ELR (cell line): ENCODE measurements at regions not wholly inside any gene's neighbourhood (a gene's known extent, or its start where the extent isn't known, plus 50 kb on each side); places are given as distances from the start of the nearest gene placed in this dataset.
A peak's percentile ranks its signal among the peaks of the same experiment; 100 is the strongest.

ENCODE experiments used
- DNase-seq: peaks from one replicate; pipeline ENCODE4 v3.0.0-alpha.2; 2015; ENCODE audit warnings: low read depth

- no peak for DNase-seq
These were observed 205.6 kb downstream of the MDFIC start for GRCh38 chr7:115127399-115128021.

GRCh38 chr7:115125750-115126149 is 203.9 kb downstream of the MDFIC start:
- DNase-seq: no peak

- DNase-seq: no peak
These were observed 203.4 kb downstream of the MDFIC start for GRCh38 chr7:115125312-115125711.

- no peak for DNase-seq
These were observed 202.6 kb downstream of the MDFIC start for GRCh38 chr7:115124409-115124939.

- DNase-seq: no peak
These were observed 201.5 kb downstream of the MDFIC start for GRCh38 chr7:115123441-115123840.

GRCh38 chr7:115122388-115122787 is 200.5 kb downstream of the MDFIC start:
- DNase-seq: no peak

- no peak for DNase-seq
These were observed 195.9 kb downstream of the MDFIC start for GRCh38 chr7:115117748-115118147.

- no peak for DNase-seq
These were observed 195.2 kb downstream of the MDFIC start for GRCh38 chr7:115116773-115117715.

GRCh38 chr7:115113776-115114175 is 191.9 kb downstream of the MDFIC start:
- no peak for DNase-seq

GRCh38 chr7:115113131-115113530 is 191.2 kb downstream of the MDFIC start:
- DNase-seq: no peak

- no peak for DNase-seq
These were observed 188.6 kb downstream of the MDFIC start for GRCh38 chr7:115110523-115110922.

- DNase-seq: no peak
These were observed 184.4 kb downstream of the MDFIC start for GRCh38 chr7:115106316-115106715.

GRCh38 chr7:115102738-115103137 is 180.8 kb downstream of the MDFIC start:
- no peak for DNase-seq

GRCh38 chr7:115101199-115101598 is 179.3 kb downstream of the MDFIC start:
- no peak for DNase-seq

- DNase-seq: peak; percentile 70
These were observed 178.0 kb downstream of the MDFIC start for GRCh38 chr7:115099906-115100305.

- DNase-seq: peak; percentile 87
These were observed 175.3 kb downstream of the MDFIC start for GRCh38 chr7:115097175-115097671.

GRCh38 chr7:115096262-115096661 is 174.4 kb downstream of the MDFIC start:
- no peak for DNase-seq

- peak; percentile 30 for DNase-seq
These were observed 172.3 kb downstream of the MDFIC start for GRCh38 chr7:115094163-115094562.

GRCh38 chr7:115088893-115089292 is 167.0 kb downstream of the MDFIC start:
- DNase-seq: no peak

- peak; percentile 84 for DNase-seq
These were observed 165.5 kb downstream of the MDFIC start for GRCh38 chr7:115087437-115087836.

GRCh38 chr7:115086146-115086841 is 164.4 kb downstream of the MDFIC start:
- no peak for DNase-seq

GRCh38 chr7:115085421-115085820 is 163.5 kb downstream of the MDFIC start:
- DNase-seq: no peak
